GM23248 (cell line): ENCODE measurements at regions not wholly inside any gene's neighbourhood (a gene's known extent, or its start where the extent isn't known, plus 50 kb on each side); places are given as distances from the start of the nearest gene placed in this dataset.

ENCODE experiments used
- DNase-seq: peaks from one replicate; pipeline ENCODE4 v3.0.0-alpha.2; 2015
- H2AFZ ChIP-seq: fragments of 200-600 bp; sonication (generic); 2 replicates; pipeline ENCODE4 v1.6.1; 2016; ENCODE audit warnings: antibody characterized with exemption
- H3F3A ChIP-seq: fragments of 200-600 bp; sonication (generic); 2 replicates; pipeline ENCODE4 v1.6.1; 2016; ENCODE audit warnings: mild to moderate bottlenecking, antibody characterized with exemption, mixed run types; ENCODE audit not compliant: insufficient read depth
- H3K27ac ChIP-seq: fragments of 200-600 bp; sonication (generic); 2 replicates; pipeline ENCODE4 v1.5.1; 2016; ENCODE audit warnings: mild to moderate bottlenecking
- H3K27me3 ChIP-seq: fragments of 200-600 bp; sonication (generic); replicated peaks from 2 replicates; pipeline ENCODE4 v1.6.1; 2016; ENCODE audit warnings: mild to moderate bottlenecking; ENCODE audit not compliant: insufficient read depth
- H3K36me3 ChIP-seq: fragments of 200-600 bp; sonication (generic); 2 replicates; pipeline ENCODE4 v1.6.1; 2016; ENCODE audit warnings: low read depth, mild to moderate bottlenecking
- H3K4me1 ChIP-seq: fragments of 200-600 bp; sonication (generic); 2 replicates; pipeline ENCODE4 v1.6.1; 2016; ENCODE audit warnings: mild to moderate bottlenecking; ENCODE audit not compliant: insufficient read depth
- H3K4me2 ChIP-seq: fragments of 200-600 bp; sonication (generic); one replicate; pipeline ENCODE4 v1.6.1; 2016; ENCODE audit warnings: mild to moderate bottlenecking; ENCODE audit not compliant: unreplicated experiment
- H3K4me3 ChIP-seq: fragments of 200-600 bp; sonication (generic); 2 replicates; pipeline ENCODE4 v1.5.1; 2016; ENCODE audit warnings: mild to moderate bottlenecking
- H3K79me2 ChIP-seq: fragments of 200-600 bp; sonication (generic); 2 replicates; pipeline ENCODE4 v1.6.1; 2016; ENCODE audit warnings: mild to moderate bottlenecking; ENCODE audit not compliant: insufficient read depth
- H3K9ac ChIP-seq: fragments of 200-600 bp; sonication (generic); 2 replicates; pipeline ENCODE4 v1.6.1; 2016; ENCODE audit warnings: mild to moderate bottlenecking
- H3K9me2 ChIP-seq: fragments of 200-600 bp; sonication (generic); 2 replicates; pipeline ENCODE4 v1.6.1; 2016; ENCODE audit warnings: mixed run types, mild to moderate bottlenecking, moderate library complexity; ENCODE audit not compliant: insufficient read depth
- H3K9me3 ChIP-seq: fragments of 200-600 bp; sonication (generic); one replicate; pipeline ENCODE4 v1.6.1; 2017; ENCODE audit warnings: low read depth
- H4K20me1 ChIP-seq: fragments of 200-600 bp; sonication (generic); 2 replicates; pipeline ENCODE4 v1.6.0; 2016; ENCODE audit not compliant: insufficient read depth
- EZH2 ChIP-seq: fragments of 200-600 bp; sonication (generic); IDR thresholded peaks from 2 replicates; pipeline ENCODE4 v1.6.1; 2018; ENCODE audit warnings: antibody characterized with exemption, mild to moderate bottlenecking; ENCODE audit not compliant: insufficient read depth, poor library complexity, severe bottlenecking
- EZH2phosphoT487 ChIP-seq: fragments of 200-600 bp; sonication (generic); IDR thresholded peaks from 2 replicates; pipeline ENCODE4 v1.6.1; 2018; ENCODE audit warnings: antibody characterized with exemption, moderate library complexity, mild to moderate bottlenecking, low read depth; ENCODE audit not compliant: insufficient read depth
- WGBS, 2 experiments: methylation state at CpG; one replicate each; pipeline ENCODE4 v1.1.6; 2015 to 2017; ENCODE audit warnings: low lambda C conversion rate in 2 of 2, low coverage in 1 of 2; ENCODE audit errors: missing lambda C conversion rate in 2 of 2; 5-methylcytosine and 5-hydroxymethylcytosine counted together
- in situ Hi-C: fragments of 300-500 bp; cut with MboI; formaldehyde crosslinking; loops from 2 replicates; pipeline ENCODE4 v1.15.0; 2020

- Histone ChIP-seq H3K9me3 (peaks cover 3% of the 10 kb centered on the region), H3K4me1 (no peaks in the 10 kb centered on the region), H3K79me2 (no peaks in the 10 kb centered on the region), H3K4me2 (no peak overlapping the region), H3K36me3 (no peaks in the 10 kb centered on the region), H3K27ac (no peak overlapping the region), H3K9me2 (no peaks in the 10 kb centered on the region), H3K9ac (no peak overlapping the region), H3K27me3 (no peaks in the 10 kb centered on the region), H3F3A (no peaks in the 10 kb centered on the region), H2AFZ (no peak overlapping the region), H3K4me3 (no peak overlapping the region), H4K20me1 (no peaks in the 10 kb centered on the region)
- in situ Hi-C loops = no loop called here
- no peak for DNase-seq
- 24 to 45% methylated on average over 3 of the region's 3 CpGs for WGBS, 2 experiments
- TF ChIP-seq EZH2 (no peak), EZH2phosphoT487 (no peak)
These were observed 352.4 kb upstream of the POM121L12 start for GRCh38 chr7:52682993-52683392.

- DNase-seq = no peak
- in situ Hi-C loops = no loop called here
These were observed 364.7 kb upstream of the POM121L12 start for GRCh38 chr7:52670608-52671225.

GRCh38 chr7:52669031-52669430, 366.4 kb upstream of the POM121L12 start:
- Histone ChIP-seq H2AFZ (no peak overlapping the region), H3K4me1 (no peaks in the 10 kb centered on the region), H3K27ac (no peak overlapping the region), H3K9me2 (no peaks in the 10 kb centered on the region), H3K9me3 (no peaks in the 10 kb centered on the region), H3K4me3 (no peak overlapping the region), H3K79me2 (no peaks in the 10 kb centered on the region), H3K4me2 (no peak overlapping the region), H3K27me3 (no peaks in the 10 kb centered on the region), H3K9ac (no peak overlapping the region), H3K36me3 (no peaks in the 10 kb centered on the region), H3F3A (no peaks in the 10 kb centered on the region), H4K20me1 (no peaks in the 10 kb centered on the region)
- TF ChIP-seq EZH2phosphoT487 (no peak), EZH2 (no peak)
- 61% methylated on average over 10 to 21 of the region's 21 CpGs for WGBS, 2 experiments
- DNase-seq = no peak
- in situ Hi-C loops = no loop called here

More at GRCh38 chr7:52670608-52671225, 364.7 kb upstream of the POM121L12 start:
- H3K4me2 ChIP-seq = no peak overlapping the region
- no peaks in the 10 kb centered on the region for H3K79me2 ChIP-seq
- no peaks in the 10 kb centered on the region for H3K9me2 ChIP-seq
- no peaks in the 10 kb centered on the region for H3K4me1 ChIP-seq
- H3F3A ChIP-seq = no peaks in the 10 kb centered on the region
- H4K20me1 ChIP-seq = no peaks in the 10 kb centered on the region
- TF ChIP-seq EZH2phosphoT487 (no peak), EZH2 (no peak)
- H3K4me3 ChIP-seq = no peak overlapping the region
- no peaks in the 10 kb centered on the region for H3K9me3 ChIP-seq
- H3K36me3 ChIP-seq = no peaks in the 10 kb centered on the region
- no peak overlapping the region for H3K9ac ChIP-seq
- H3K27ac ChIP-seq = no peak overlapping the region
- H2AFZ ChIP-seq = no peak overlapping the region
- H3K27me3 ChIP-seq = no peaks in the 10 kb centered on the region
- 7 to 8% methylated on average over 4 of the region's 4 CpGs for WGBS, 2 experiments

- Histone ChIP-seq H3K27me3 (no peaks in the 10 kb centered on the region), H3K4me1 (no peaks in the 10 kb centered on the region), H3F3A (no peaks in the 10 kb centered on the region), H2AFZ (no peak overlapping the region), H3K9me3 (no peaks in the 10 kb centered on the region), H4K20me1 (no peaks in the 10 kb centered on the region), H3K4me3 (no peak overlapping the region), H3K36me3 (no peaks in the 10 kb centered on the region), H3K4me2 (no peak overlapping the region), H3K79me2 (no peaks in the 10 kb centered on the region), H3K9me2 (no peaks in the 10 kb centered on the region), H3K9ac (no peak overlapping the region), H3K27ac (no peak overlapping the region)
- TF ChIP-seq EZH2 (no peak), EZH2phosphoT487 (no peak)
- in situ Hi-C loops = no loop called here
- DNase-seq = no peak
- 51 to 53% methylated on average over 13 to 16 of the region's 17 CpGs for WGBS, 2 experiments
These were observed 367.0 kb upstream of the POM121L12 start for GRCh38 chr7:52668435-52668834.

GRCh38 chr7:52659178-52659577, 376.3 kb upstream of the POM121L12 start:
- H3K9me3 ChIP-seq = no peaks in the 10 kb centered on the region
- H3F3A ChIP-seq = no peaks in the 10 kb centered on the region
- no peaks in the 10 kb centered on the region for H3K9me2 ChIP-seq
- no peak for TF ChIP-seq EZH2
- no peak for TF ChIP-seq EZH2phosphoT487
- H3K4me3 ChIP-seq = no peak overlapping the region
- H3K27ac ChIP-seq = no peak overlapping the region
- no peaks in the 10 kb centered on the region for H3K79me2 ChIP-seq
- in situ Hi-C loops = no loop called here
- no peak overlapping the region for H3K4me2 ChIP-seq
- 1 to 5% methylated on average over 3 of the region's 3 CpGs for WGBS, 2 experiments
- no peaks in the 10 kb centered on the region for H3K4me1 ChIP-seq
- H3K36me3 ChIP-seq = no peaks in the 10 kb centered on the region
- H3K27me3 ChIP-seq = no peaks in the 10 kb centered on the region
- no peak overlapping the region for H2AFZ ChIP-seq
- no peak for DNase-seq
- no peak overlapping the region for H3K9ac ChIP-seq
- H4K20me1 ChIP-seq = no peaks in the 10 kb centered on the region
